OCI-LY7 (cell line): ENCODE measurements at regions not wholly inside any gene's neighbourhood (a gene's known extent, or its start where the extent isn't known, plus 50 kb on each side); places are given as distances from the start of the nearest gene placed in this dataset.

Source experiments
- BruUV-seq: library from RNA; stranded (reverse); fragments of 400-500 nt; replicated peaks from 2 replicates; lab custom pipeline; 2021; lab: Mats Ljungman, UMichigan
- CTCF ChIA-PET: fragments of 300-600 bp; sonication (Branson Sonifier 250); formaldehyde crosslinking; loops from one replicate; lab custom pipeline; 2022; ENCODE audit warnings: antibody characterized with exemption; ENCODE audit not compliant: unreplicated experiment; lab: Charles Lee
- POLR2A ChIA-PET: fragments of 300-600 bp; sonication (Branson Sonifier 250); formaldehyde crosslinking; loops from one replicate; lab custom pipeline; 2022; ENCODE audit warnings: antibody characterized with exemption; lab: Charles Lee
- DNase-seq: peaks from one replicate; pipeline ENCODE4 v3.0.0-alpha.2; 2015; ENCODE audit warnings: low spot score
- H2AFZ ChIP-seq: fragments of 200-600 bp; sonication (generic), shearing (Covaris generic); 2 replicates; pipeline ENCODE4 v1.6.1; 2014; ENCODE audit warnings: mild to moderate bottlenecking, antibody characterized with exemption, low read length, moderate library complexity
- H3K27ac ChIP-seq: fragments of 200-600 bp; sonication (generic); 2 replicates; pipeline ENCODE4 v1.5.1; 2014; ENCODE audit warnings: mixed run types, low read depth, mild to moderate bottlenecking, moderate library complexity, low read length, inconsistent platforms; ENCODE audit not compliant: poor library complexity, severe bottlenecking
- H3K36me3 ChIP-seq: fragments of 200-600 bp; sonication (generic); 2 replicates; pipeline ENCODE4 v1.6.1; 2014; ENCODE audit warnings: mild to moderate bottlenecking, antibody characterized with exemption, low read length, moderate library complexity, mixed read lengths; ENCODE audit not compliant: insufficient read depth
- H3K4me1 ChIP-seq: fragments of 200-600 bp; sonication (generic); 2 replicates; pipeline ENCODE4 v1.5.1; 2014; ENCODE audit warnings: mild to moderate bottlenecking, low read length; ENCODE audit not compliant: insufficient read depth, poor library complexity, severe bottlenecking
- H3K4me2 ChIP-seq: fragments of 200-600 bp; sonication (generic); 2 replicates; pipeline ENCODE4 v1.6.1; 2014; ENCODE audit warnings: mild to moderate bottlenecking, low read length
- H3K4me3 ChIP-seq: fragments of 200-600 bp; sonication (generic); 2 replicates; pipeline ENCODE4 v1.5.1; 2014; ENCODE audit warnings: mild to moderate bottlenecking, low read depth, low read length; ENCODE audit not compliant: poor library complexity, severe bottlenecking
- H3K79me2 ChIP-seq: fragments of 200-600 bp; sonication (generic); 2 replicates; pipeline ENCODE4 v1.6.1; 2016; ENCODE audit warnings: low read depth, mild to moderate bottlenecking, low read length, moderate library complexity, mixed read lengths; ENCODE audit not compliant: insufficient read depth
- H3K9me2 ChIP-seq: fragments of 200-600 bp; sonication (generic); 2 replicates; pipeline ENCODE4 v1.6.1; 2016; ENCODE audit warnings: mild to moderate bottlenecking, low read length, mixed read lengths; ENCODE audit not compliant: insufficient read depth
- H3K9me3 ChIP-seq: fragments of 200-600 bp; sonication (generic); 2 replicates; pipeline ENCODE4 v1.6.1; 2014; ENCODE audit warnings: mild to moderate bottlenecking, mixed run types, low read length, mixed read lengths
- H4K20me1 ChIP-seq: fragments of 200-600 bp; sonication (generic); 2 replicates; pipeline ENCODE4 v1.6.1; 2014; ENCODE audit warnings: mild to moderate bottlenecking, antibody characterized with exemption, low read length, moderate library complexity, mixed read lengths; ENCODE audit not compliant: insufficient read depth
- CTCF ChIP-seq: fragments of 200-600 bp; sonication (generic); conservative IDR thresholded peaks from 2 replicates; pipeline ENCODE4 v1.5.1; 2014; ENCODE audit warnings: mild to moderate bottlenecking, antibody characterized with exemption, low read length, moderate library complexity, mixed read lengths
- EZH2phosphoT487 ChIP-seq: fragments of 200-600 bp; sonication (generic); IDR thresholded peaks from 2 replicates; pipeline ENCODE4 v1.6.1; 2018; ENCODE audit warnings: low read depth, borderline replicate concordance, mild to moderate bottlenecking, mixed run types, antibody characterized with exemption, low read length, moderate library complexity, mixed read lengths
- intact Hi-C: fragments of 100-400 bp; cut with micrococcal nuclease; formaldehyde crosslinking; loops from one replicate; pipeline ENCODE4 v1.10.0; 2022; ENCODE audit not compliant: unreplicated experiment

GRCh38 chr13:60265566-60265965, 101.8 kb upstream of the DIAPH3 start:
- POLR2A ChIA-PET, result no interaction called here
- TF ChIP-seq EZH2phosphoT487, result no peak
- TF ChIP-seq CTCF, result no peak
- CTCF ChIA-PET, result no interaction called here
- H3K4me1 ChIP-seq, result no peaks in the 10 kb centered on the region
- H2AFZ ChIP-seq, result no peak overlapping the region
- no peaks in the 10 kb centered on the region for H3K9me2 ChIP-seq
- H3K4me3 ChIP-seq, result no peak overlapping the region
- no TSS peak for BruUV-seq
- H3K9me3 ChIP-seq, result 0 out of 2 replicates have a peak, but pooled peaks cover 5% of the 10 kb centered on the region
- no peak for DNase-seq
- H3K36me3 ChIP-seq, result no peaks in the 10 kb centered on the region
- intact Hi-C loops, result no loop called here
- H3K4me2 ChIP-seq, result no peak overlapping the region
- H3K27ac ChIP-seq, result no peak overlapping the region
- H3K79me2 ChIP-seq, result no peaks in the 10 kb centered on the region
- H4K20me1 ChIP-seq, result no peaks in the 10 kb centered on the region

- no peaks in the 10 kb centered on the region for H3K9me2 ChIP-seq
- H3K4me3 ChIP-seq, result peak overlapping the region; percentile 73
- POLR2A ChIA-PET, result no interaction called here
- intact Hi-C loops, result no loop called here
- H3K27ac ChIP-seq, result no peak overlapping the region
- H3K9me3 ChIP-seq, result 0 out of 2 replicates have a peak, but pooled peaks cover 5% of the 10 kb centered on the region
- peak overlapping the region; percentile 88 for H2AFZ ChIP-seq
- no peaks in the 10 kb centered on the region for H3K36me3 ChIP-seq
- no peaks in the 10 kb centered on the region for H3K4me1 ChIP-seq
- CTCF ChIA-PET, result no interaction called here
- peak; percentile 68 for DNase-seq
- TSS peak; percentile 92 for BruUV-seq
- H4K20me1 ChIP-seq, result no peaks in the 10 kb centered on the region
- peak overlapping the region; percentile 66 for H3K4me2 ChIP-seq
- TF ChIP-seq CTCF (no peak), EZH2phosphoT487 (no peak)
- no peaks in the 10 kb centered on the region for H3K79me2 ChIP-seq
These were observed 103.9 kb upstream of the DIAPH3 start for GRCh38 chr13:60267498-60268202.

GRCh38 chr13:60268203-60268555, 104.5 kb upstream of the DIAPH3 start:
- H3K4me3 ChIP-seq, result peak overlapping the region; percentile 73
- intact Hi-C loops, result no loop called here

More at GRCh38 chr13:60268203-60268555, 104.5 kb upstream of the DIAPH3 start:
- no peaks in the 10 kb centered on the region for H3K4me1 ChIP-seq
- no TSS peak for BruUV-seq
- no peak overlapping the region for H3K27ac ChIP-seq
- no peaks in the 10 kb centered on the region for H4K20me1 ChIP-seq
- CTCF ChIA-PET, result no interaction called here
- H3K9me3 ChIP-seq, result 0 out of 2 replicates have a peak, but pooled peaks cover under 1% of the 10 kb centered on the region
- no peaks in the 10 kb centered on the region for H3K79me2 ChIP-seq
- H2AFZ ChIP-seq, result peak overlapping the region; percentile 88; the same call in 1 of the 2 replicates
- POLR2A ChIA-PET, result no interaction called here
- H3K4me2 ChIP-seq, result peak overlapping the region; percentile 66
- no peaks in the 10 kb centered on the region for H3K9me2 ChIP-seq
- no peaks in the 10 kb centered on the region for H3K36me3 ChIP-seq
- no peak for TF ChIP-seq EZH2phosphoT487
- no peak for TF ChIP-seq CTCF
- DNase-seq, result no peak
